GM23248 (cell line): ENCODE measurements at regions not wholly inside any gene's neighbourhood (a gene's known extent, or its start where the extent isn't known, plus 50 kb on each side); places are given as distances from the start of the nearest gene placed in this dataset.

ENCODE experiments used
- DNase-seq: peaks from one replicate; pipeline ENCODE4 v3.0.0-alpha.2; 2015
- H2AFZ ChIP-seq: fragments of 200-600 bp; sonication (generic); 2 replicates; pipeline ENCODE4 v1.6.1; 2016; ENCODE audit warnings: antibody characterized with exemption
- H3F3A ChIP-seq: fragments of 200-600 bp; sonication (generic); 2 replicates; pipeline ENCODE4 v1.6.1; 2016; ENCODE audit warnings: mild to moderate bottlenecking, antibody characterized with exemption, mixed run types; ENCODE audit not compliant: insufficient read depth
- H3K27ac ChIP-seq: fragments of 200-600 bp; sonication (generic); 2 replicates; pipeline ENCODE4 v1.5.1; 2016; ENCODE audit warnings: mild to moderate bottlenecking
- H3K27me3 ChIP-seq: fragments of 200-600 bp; sonication (generic); replicated peaks from 2 replicates; pipeline ENCODE4 v1.6.1; 2016; ENCODE audit warnings: mild to moderate bottlenecking; ENCODE audit not compliant: insufficient read depth
- H3K36me3 ChIP-seq: fragments of 200-600 bp; sonication (generic); 2 replicates; pipeline ENCODE4 v1.6.1; 2016; ENCODE audit warnings: low read depth, mild to moderate bottlenecking
- H3K4me1 ChIP-seq: fragments of 200-600 bp; sonication (generic); 2 replicates; pipeline ENCODE4 v1.6.1; 2016; ENCODE audit warnings: mild to moderate bottlenecking; ENCODE audit not compliant: insufficient read depth
- H3K4me2 ChIP-seq: fragments of 200-600 bp; sonication (generic); one replicate; pipeline ENCODE4 v1.6.1; 2016; ENCODE audit warnings: mild to moderate bottlenecking; ENCODE audit not compliant: unreplicated experiment
- H3K4me3 ChIP-seq: fragments of 200-600 bp; sonication (generic); 2 replicates; pipeline ENCODE4 v1.5.1; 2016; ENCODE audit warnings: mild to moderate bottlenecking
- H3K79me2 ChIP-seq: fragments of 200-600 bp; sonication (generic); 2 replicates; pipeline ENCODE4 v1.6.1; 2016; ENCODE audit warnings: mild to moderate bottlenecking; ENCODE audit not compliant: insufficient read depth
- H3K9ac ChIP-seq: fragments of 200-600 bp; sonication (generic); 2 replicates; pipeline ENCODE4 v1.6.1; 2016; ENCODE audit warnings: mild to moderate bottlenecking
- H3K9me2 ChIP-seq: fragments of 200-600 bp; sonication (generic); 2 replicates; pipeline ENCODE4 v1.6.1; 2016; ENCODE audit warnings: mixed run types, mild to moderate bottlenecking, moderate library complexity; ENCODE audit not compliant: insufficient read depth
- H3K9me3 ChIP-seq: fragments of 200-600 bp; sonication (generic); one replicate; pipeline ENCODE4 v1.6.1; 2017; ENCODE audit warnings: low read depth
- H4K20me1 ChIP-seq: fragments of 200-600 bp; sonication (generic); 2 replicates; pipeline ENCODE4 v1.6.0; 2016; ENCODE audit not compliant: insufficient read depth
- EZH2 ChIP-seq: fragments of 200-600 bp; sonication (generic); IDR thresholded peaks from 2 replicates; pipeline ENCODE4 v1.6.1; 2018; ENCODE audit warnings: antibody characterized with exemption, mild to moderate bottlenecking; ENCODE audit not compliant: insufficient read depth, poor library complexity, severe bottlenecking
- EZH2phosphoT487 ChIP-seq: fragments of 200-600 bp; sonication (generic); IDR thresholded peaks from 2 replicates; pipeline ENCODE4 v1.6.1; 2018; ENCODE audit warnings: antibody characterized with exemption, moderate library complexity, mild to moderate bottlenecking, low read depth; ENCODE audit not compliant: insufficient read depth
- WGBS, 2 experiments: methylation state at CpG; one replicate each; pipeline ENCODE4 v1.1.6; 2015 to 2017; ENCODE audit warnings: low lambda C conversion rate in 2 of 2, low coverage in 1 of 2; ENCODE audit errors: missing lambda C conversion rate in 2 of 2; 5-methylcytosine and 5-hydroxymethylcytosine counted together
- in situ Hi-C: fragments of 300-500 bp; cut with MboI; formaldehyde crosslinking; loops from 2 replicates; pipeline ENCODE4 v1.15.0; 2020

GRCh38 chr17:33487187-33487879 is 194.2 kb upstream of the ASIC2 start:
- Histone ChIP-seq H4K20me1 (no peaks in the 10 kb centered on the region), H3K9me2 (no peaks in the 10 kb centered on the region), H2AFZ (no peak overlapping the region), H3K79me2 (no peaks in the 10 kb centered on the region), H3K9me3 (no peaks in the 10 kb centered on the region), H3K9ac (no peak overlapping the region), H3K27ac (no peak overlapping the region), H3K4me3 (no peak overlapping the region), H3F3A (no peaks in the 10 kb centered on the region), H3K4me2 (no peak overlapping the region), H3K27me3 (0 out of 2 replicates have a peak, but pooled peaks cover 3% of the 10 kb centered on the region), H3K36me3 (no peaks in the 10 kb centered on the region), H3K4me1 (no peaks in the 10 kb centered on the region)
- WGBS, 2 experiments, result 21 to 28% methylated on average over 4 of the region's 4 CpGs
- no peak for DNase-seq
- TF ChIP-seq EZH2 (no peak), EZH2phosphoT487 (no peak)
- in situ Hi-C loops, result no loop called here

GRCh38 chr17:33491871-33492481 is 198.9 kb upstream of the ASIC2 start:
- no peak overlapping the region for H3K4me3 ChIP-seq
- no peak for TF ChIP-seq EZH2
- TF ChIP-seq EZH2phosphoT487, result no peak
- no peaks in the 10 kb centered on the region for H3F3A ChIP-seq
- 63 to 65% methylated on average over 9 of the region's 9 CpGs for WGBS, 2 experiments
- no peaks in the 10 kb centered on the region for H3K4me1 ChIP-seq
- no peaks in the 10 kb centered on the region for H3K36me3 ChIP-seq
- H3K79me2 ChIP-seq, result no peaks in the 10 kb centered on the region
- no peak overlapping the region for H3K9ac ChIP-seq
- H3K9me2 ChIP-seq, result no peaks in the 10 kb centered on the region
- in situ Hi-C loops, result no loop called here
- 0 out of 2 replicates have a peak, but pooled peaks cover 3% of the 10 kb centered on the region for H3K27me3 ChIP-seq
- no peak overlapping the region for H2AFZ ChIP-seq
- no peak overlapping the region for H3K4me2 ChIP-seq
- no peaks in the 10 kb centered on the region for H3K9me3 ChIP-seq
- no peaks in the 10 kb centered on the region for H4K20me1 ChIP-seq
- no peak overlapping the region for H3K27ac ChIP-seq
- DNase-seq, result no peak

DNA sequence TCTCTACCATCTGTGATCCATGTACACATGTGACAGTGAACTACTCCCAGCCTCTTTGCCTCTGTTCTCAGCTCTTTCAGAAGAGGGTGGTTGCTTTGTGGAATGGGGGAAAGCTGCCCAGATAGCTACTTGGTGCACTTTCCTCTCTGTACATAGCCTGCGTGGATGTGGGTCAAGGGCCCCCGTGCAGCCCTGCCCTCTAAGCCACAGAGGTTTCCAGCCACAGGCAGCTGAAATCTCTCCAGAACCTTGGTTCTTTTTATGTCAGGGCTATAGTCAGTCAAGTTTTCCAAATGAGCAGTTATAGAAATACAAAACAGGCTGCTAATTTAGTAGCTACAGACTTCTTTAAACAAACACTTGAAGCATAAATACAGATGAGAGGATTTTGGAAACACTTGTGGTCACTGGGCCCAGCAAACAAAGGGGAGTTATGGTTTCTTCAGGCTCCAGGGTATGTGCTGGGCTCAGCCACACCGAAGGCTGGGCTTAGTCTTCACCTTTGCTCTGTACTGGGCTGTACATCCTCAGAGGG is 199.7 kb upstream of the ASIC2 start:
- H3K4me1 ChIP-seq, result no peaks in the 10 kb centered on the region
- no peaks in the 10 kb centered on the region for H3F3A ChIP-seq
- no peak overlapping the region for H3K4me2 ChIP-seq
- no peak overlapping the region for H2AFZ ChIP-seq
- no peak for DNase-seq
- H3K9ac ChIP-seq, result no peak overlapping the region
- H3K9me2 ChIP-seq, result no peaks in the 10 kb centered on the region
- H3K36me3 ChIP-seq, result no peaks in the 10 kb centered on the region
- in situ Hi-C loops, result no loop called here
- TF ChIP-seq EZH2, result no peak
- no peak for TF ChIP-seq EZH2phosphoT487
- H4K20me1 ChIP-seq, result no peaks in the 10 kb centered on the region
- no peak overlapping the region for H3K27ac ChIP-seq
- no peak overlapping the region for H3K4me3 ChIP-seq
- WGBS, 2 experiments, result 29 to 39% methylated on average over 3 of the region's 3 CpGs
- 0 out of 2 replicates have a peak, but pooled peaks cover 3% of the 10 kb centered on the region for H3K27me3 ChIP-seq
- H3K9me3 ChIP-seq, result no peaks in the 10 kb centered on the region
- no peaks in the 10 kb centered on the region for H3K79me2 ChIP-seq

DNA sequence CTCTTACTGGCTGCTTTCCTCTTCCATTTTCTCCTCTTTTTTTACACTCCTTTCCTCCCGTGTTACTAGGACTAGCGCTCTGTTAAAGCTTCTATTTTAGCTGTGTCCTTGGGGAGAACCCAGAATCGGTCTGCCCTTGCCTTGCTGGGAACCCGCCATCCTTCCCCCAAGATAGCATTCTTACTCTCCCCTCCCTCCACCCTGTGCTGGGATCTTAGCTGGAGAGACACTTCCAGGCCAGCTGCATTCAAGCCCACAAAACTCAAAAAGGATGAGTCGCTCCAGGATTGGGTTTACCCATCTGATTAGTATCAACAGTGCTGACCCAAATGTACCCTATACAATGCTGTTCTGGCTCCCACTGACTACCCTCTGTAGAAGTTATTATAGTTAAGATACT is 200.5 kb upstream of the ASIC2 start:
- H4K20me1 ChIP-seq, result no peaks in the 10 kb centered on the region
- TF ChIP-seq EZH2 (no peak), EZH2phosphoT487 (no peak)
- no peaks in the 10 kb centered on the region for H3K4me1 ChIP-seq
- H3K9me2 ChIP-seq, result no peaks in the 10 kb centered on the region
- H3K27me3 ChIP-seq, result no peaks in the 10 kb centered on the region
- no peak overlapping the region for H3K4me2 ChIP-seq
- in situ Hi-C loops, result no loop called here
- DNase-seq, result no peak
- H3F3A ChIP-seq, result no peaks in the 10 kb centered on the region
- no peak overlapping the region for H3K9ac ChIP-seq
- no peaks in the 10 kb centered on the region for H3K36me3 ChIP-seq
- H2AFZ ChIP-seq, result no peak overlapping the region
- no peaks in the 10 kb centered on the region for H3K9me3 ChIP-seq
- H3K79me2 ChIP-seq, result no peaks in the 10 kb centered on the region
- no peak overlapping the region for H3K4me3 ChIP-seq
- H3K27ac ChIP-seq, result no peak overlapping the region
- WGBS, 2 experiments, result 43 to 65% methylated on average over 5 of the region's 5 CpGs
